ENCODE measurements at regions not wholly inside any gene's neighbourhood (a gene's known extent, or its start where the extent isn't known, plus 50 kb on each side); places are given as distances from the start of the nearest gene placed in this dataset.

DNA sequence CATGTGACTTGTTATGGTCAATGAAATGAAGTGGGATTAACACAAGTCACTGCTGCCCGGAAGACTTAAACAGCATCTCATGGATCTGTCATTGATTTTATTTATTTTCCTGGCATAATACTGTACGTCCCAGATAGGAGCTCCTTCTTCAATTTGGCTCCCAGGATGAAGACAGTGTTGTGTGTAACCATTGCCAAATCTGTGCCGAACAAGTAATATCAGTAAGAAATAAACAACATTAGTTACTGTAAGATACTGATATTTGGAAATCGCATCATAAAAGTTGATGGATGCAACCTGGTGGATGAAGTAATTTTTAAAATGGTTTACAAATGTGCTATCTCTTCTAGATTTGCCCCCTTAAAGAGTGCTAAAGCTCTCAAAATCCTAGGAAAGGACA is 419.0 kb upstream of the MMADHC start:
- no peak for DNase-seq (ENCODE audit: low read depth)

- DNase-seq (ENCODE audit: low read depth) = no peak
These were observed 416.0 kb upstream of the MMADHC start for GRCh38 chr2:150003544-150003943.

DNA sequence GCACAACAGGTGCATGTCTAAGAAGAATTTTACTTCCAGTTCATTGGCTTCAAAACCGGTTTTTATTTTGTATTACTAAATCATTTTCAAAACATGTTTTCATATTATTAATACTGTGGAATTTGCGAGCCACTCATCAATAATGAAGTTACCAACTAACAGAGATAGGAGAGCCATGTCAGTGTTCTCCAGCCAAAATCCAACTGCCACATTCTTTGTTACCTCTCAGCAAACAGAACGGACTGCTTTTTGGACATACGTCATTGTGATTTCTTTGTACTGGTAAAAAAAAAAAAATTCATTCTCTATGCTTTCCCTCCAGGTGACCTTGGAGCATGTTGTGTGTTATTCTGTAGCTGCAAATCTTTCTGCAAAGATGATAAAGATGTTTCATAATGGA is 414.2 kb upstream of the MMADHC start:
- no peak for DNase-seq (ENCODE audit: low read depth)

DNA sequence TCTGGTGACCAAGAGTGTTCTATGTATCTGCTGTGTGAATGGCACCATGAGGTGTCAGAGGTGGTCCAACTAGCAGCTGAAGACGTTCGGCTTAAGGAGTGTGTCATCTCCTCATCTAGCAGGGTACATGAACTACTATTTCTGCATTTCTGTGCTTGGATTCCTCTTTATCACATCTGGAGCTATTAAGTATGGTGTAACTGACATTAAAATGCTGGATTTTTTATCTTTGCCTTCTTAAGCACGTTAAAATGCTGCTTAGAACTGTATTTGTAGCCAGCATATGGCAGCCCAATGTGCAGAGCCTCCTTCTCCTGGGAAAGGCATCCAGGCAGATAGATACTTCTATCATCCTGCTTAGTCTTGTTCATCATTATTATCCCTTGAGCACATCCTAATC is 409.3 kb upstream of the MMADHC start:
- no peak for DNase-seq (ENCODE audit: low read depth)

- peak; percentile 74 for DNase-seq (ENCODE audit: low read depth)
These were observed 406.6 kb upstream of the MMADHC start for GRCh38 chr2:149994057-149994728.

GRCh38 chr2:149993316-149993715 is 405.7 kb upstream of the MMADHC start:
- DNase-seq (ENCODE audit: low read depth) = no peak

GRCh38 chr2:149991576-149991975 is 404.0 kb upstream of the MMADHC start:
- no peak for DNase-seq (ENCODE audit: low read depth)

GRCh38 chr2:149990965-149991364 is 403.4 kb upstream of the MMADHC start:
- no peak for DNase-seq (ENCODE audit: low read depth)

GRCh38 chr2:149989447-149990063 is 402.0 kb upstream of the MMADHC start:
- peak; percentile 74 for DNase-seq (ENCODE audit: low read depth)

GRCh38 chr2:149988361-149988760 is 400.8 kb upstream of the MMADHC start:
- no peak for DNase-seq (ENCODE audit: low read depth)

- no peak for DNase-seq (ENCODE audit: low read depth)
These were observed 399.3 kb upstream of the MMADHC start for GRCh38 chr2:149986861-149987260.

DNA sequence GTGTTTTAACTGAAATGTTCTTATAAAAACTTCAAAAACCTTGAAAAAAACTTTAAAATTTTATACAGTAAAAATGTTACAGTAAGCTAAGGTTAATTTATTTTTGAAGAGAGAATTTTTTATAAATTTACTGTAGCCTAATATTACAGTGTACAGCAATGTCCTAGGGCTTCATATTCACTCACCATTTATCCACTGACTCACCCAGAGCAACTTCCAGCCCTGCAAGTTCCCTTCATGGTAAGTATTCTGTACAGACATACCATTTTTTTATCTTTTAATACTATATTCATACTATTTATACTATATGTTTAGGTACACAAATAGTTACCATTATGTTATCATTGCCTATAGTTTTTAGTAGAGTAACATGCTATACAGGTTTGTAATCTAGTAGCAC is 396.7 kb upstream of the MMADHC start:
- DNase-seq (ENCODE audit: low read depth) = no peak

DNA sequence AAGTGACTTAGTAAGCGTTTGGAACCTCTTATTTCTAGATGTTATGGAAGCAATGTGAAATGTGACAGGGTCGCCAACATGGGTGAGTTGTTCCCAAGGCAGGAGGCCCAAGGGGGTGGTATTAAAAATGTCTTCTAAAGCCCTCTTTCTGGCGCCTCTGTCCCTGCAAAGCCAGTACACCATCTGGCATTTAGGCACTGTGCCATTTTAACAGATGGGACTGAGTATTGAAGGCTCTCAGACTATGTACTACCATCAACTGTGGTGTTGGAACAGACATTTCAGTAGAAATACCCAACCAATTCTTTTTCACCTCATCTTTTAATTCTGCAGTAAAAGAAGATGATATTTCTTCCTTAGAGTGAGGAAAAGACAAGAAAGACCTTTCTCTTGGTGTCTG is 384.5 kb upstream of the MMADHC start:
- no peak for DNase-seq (ENCODE audit: low read depth)

DNA sequence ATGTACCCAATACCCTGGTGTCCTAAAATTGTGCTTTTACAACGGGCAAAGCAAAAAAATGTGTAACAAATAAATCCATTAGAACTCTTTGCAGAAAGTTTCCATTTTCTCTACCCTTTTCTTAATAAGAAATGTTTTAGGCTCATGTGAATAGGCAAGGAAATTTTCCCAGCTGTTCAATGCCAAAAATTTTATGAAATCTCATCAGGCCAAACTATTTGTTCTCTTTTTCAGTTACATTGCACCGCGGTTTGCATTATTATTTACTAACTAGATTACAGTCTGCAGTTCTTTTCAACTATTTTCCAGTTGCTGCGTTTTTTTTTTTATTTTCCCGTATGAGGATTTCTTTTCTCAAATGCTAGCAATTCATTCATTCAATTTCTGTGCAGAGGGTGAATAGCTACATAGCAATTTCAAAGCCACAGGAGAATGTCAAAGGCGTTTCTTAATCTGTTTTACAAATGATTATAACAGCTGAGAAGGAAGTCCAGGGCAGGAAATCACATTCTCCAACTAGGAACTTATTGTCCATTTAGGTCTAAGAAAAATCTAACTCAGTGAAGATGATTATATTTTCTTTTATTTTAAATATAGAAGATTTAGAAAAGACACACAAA is 367.5 kb upstream of the MMADHC start:
- no peak for DNase-seq (ENCODE audit: low read depth)

DNA sequence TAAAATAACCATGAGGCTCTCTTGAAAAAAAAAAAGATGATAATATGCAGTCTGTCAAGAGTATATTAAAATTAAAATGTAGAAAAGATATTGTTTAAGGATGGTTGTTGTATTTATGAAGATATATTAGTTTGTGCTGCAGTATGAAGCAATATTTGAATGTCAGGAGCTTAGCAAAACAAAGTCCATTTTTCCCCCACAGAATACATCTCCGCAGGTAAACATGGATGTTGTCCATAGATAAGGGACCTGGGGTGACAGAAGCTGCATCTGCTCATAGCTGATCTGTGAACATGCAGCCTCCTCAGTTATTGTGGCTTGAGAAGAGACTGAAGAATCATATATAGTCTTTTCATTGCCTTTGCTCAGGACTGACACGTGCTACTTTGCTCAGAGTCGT is 366.1 kb upstream of the MMADHC start:
- DNase-seq (ENCODE audit: low read depth) = no peak

DNA sequence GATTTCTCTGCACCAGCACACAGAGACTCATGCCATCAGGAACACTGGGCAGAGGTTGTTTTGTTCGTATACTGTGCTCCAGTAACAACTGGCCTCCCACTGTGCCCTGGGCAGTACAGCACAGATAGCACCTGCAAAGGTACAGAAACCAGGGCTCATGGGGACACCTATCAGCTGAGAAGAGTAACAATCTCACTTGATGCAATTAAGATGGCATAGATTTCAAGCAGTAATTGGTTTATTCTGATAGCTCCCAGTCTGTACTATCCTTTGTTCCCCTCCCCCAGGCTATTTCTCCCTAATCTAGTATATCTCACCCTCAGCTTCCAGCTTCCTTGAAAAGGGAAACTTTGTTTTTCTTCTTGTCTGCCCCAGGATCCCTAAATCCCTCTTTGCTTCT is 343.9 kb upstream of the MMADHC start:
- no peak for DNase-seq (ENCODE audit: low read depth)

GRCh38 chr2:149928011-149928410 is 340.4 kb upstream of the MMADHC start:
- DNase-seq (ENCODE audit: low read depth) = no peak

DNA sequence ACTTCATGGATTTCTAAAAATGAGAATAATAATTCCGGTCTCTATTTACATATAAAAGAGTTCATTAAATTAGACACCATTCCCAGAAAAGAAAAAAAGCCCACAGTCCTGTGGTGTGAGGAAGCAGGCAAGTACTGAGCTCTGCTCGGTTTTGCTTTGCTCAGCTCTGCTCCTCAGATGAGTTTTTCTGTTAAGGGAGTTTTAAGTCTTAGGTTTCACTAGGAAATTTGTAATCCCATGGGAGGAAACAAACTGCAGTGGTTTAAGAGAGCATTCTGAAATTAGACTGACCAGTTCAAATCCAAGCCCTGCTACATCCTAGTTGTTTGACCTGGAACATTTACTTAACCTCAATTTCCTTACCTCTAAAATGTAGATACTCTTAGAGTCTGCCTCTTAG is 338.6 kb upstream of the MMADHC start:
- DNase-seq (ENCODE audit: low read depth) = no peak

GRCh38 chr2:149924549-149925213 is 337.1 kb upstream of the MMADHC start:
- DNase-seq (ENCODE audit: low read depth) = no peak

GRCh38 chr2:149924028-149924427 is 336.5 kb upstream of the MMADHC start:
- DNase-seq (ENCODE audit: low read depth) = no peak

DNA sequence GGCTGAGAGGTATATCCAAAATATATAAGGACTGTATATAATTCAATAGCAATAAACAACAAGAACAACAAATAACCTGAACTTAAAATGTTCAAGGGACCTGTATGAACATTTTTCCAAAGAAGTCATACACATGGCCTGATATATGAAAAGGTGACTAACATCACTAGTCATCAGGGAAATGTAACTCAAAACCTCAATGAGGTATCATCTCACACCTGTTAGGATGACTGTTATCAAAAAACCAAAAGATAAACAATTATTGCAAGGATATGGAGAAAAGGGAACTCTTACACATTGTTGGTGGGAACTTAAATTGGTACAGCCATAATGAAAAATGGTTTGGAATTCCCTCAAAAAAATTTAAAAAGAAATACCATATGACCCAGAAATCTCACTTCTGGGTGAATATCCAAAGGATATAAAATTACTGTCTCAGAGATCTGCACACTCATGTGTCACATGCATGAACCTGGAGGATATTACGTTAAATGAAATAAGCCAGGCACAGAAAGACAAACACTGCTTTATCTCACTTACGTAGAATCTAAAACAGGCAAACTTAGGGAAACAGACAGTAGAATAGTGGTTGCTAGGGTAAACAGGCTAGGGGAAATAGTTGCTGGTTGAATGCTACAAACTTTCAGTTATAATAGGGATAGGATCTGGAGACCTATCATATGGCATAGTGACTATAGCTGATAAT is 334.5 kb upstream of the MMADHC start:
- no peak for DNase-seq (ENCODE audit: low read depth)

- no peak for DNase-seq (ENCODE audit: low read depth)
These were observed 332.8 kb upstream of the MMADHC start for GRCh38 chr2:149920389-149920788.

DNA sequence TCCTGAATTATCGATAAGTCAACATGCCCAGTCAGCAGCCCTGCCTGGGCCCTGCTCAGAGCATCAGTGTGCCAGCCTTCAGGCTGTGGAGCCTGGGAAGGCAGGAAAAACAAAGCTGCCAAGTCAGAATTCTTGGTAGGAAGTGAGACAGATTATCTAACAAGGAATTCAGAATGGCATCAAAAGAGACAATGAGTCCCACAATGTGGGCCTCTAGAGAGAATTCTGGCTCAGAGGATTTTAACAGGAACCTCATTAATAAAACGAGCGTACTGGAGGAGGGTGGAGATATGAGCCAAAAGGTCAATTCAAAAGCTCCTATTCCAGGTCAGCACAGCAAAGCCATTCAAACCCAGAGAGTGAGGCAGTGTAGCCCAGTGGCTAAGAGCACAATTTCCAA is 327.6 kb upstream of the MMADHC start:
- no peak for DNase-seq (ENCODE audit: low read depth)

Data from GM04503 (cell line).